H1 (cell line): ENCODE measurements at regions not wholly inside any gene's neighbourhood (a gene's known extent, or its start where the extent isn't known, plus 50 kb on each side); places are given as distances from the start of the nearest gene placed in this dataset.

Experiments used
- ATF3 ChIP-seq: IDR thresholded peaks from 2 replicates; pipeline ENCODE4 v1.6.1; 2011; ENCODE audit warnings: low read depth, mild to moderate bottlenecking, low read length; ENCODE audit not compliant: insufficient read depth
- BCL11A ChIP-seq, 2 experiments: IDR thresholded peaks; one replicate each; pipeline ENCODE4 v1.6.1; 2011; ENCODE audit warnings: low read depth in 2 of 2, low read length in 2 of 2, mild to moderate bottlenecking in 2 of 2
- BRCA1 ChIP-seq: IDR thresholded peaks from 2 replicates; pipeline ENCODE4 v1.6.1; 2012; ENCODE audit warnings: low read depth, low read length, improper control_type of control experiment
- CTCF ChIP-seq, 3 experiments: IDR thresholded peaks; 1 replicate in 2 of 3; 2 replicates in 1 of 3; pipeline versions ENCODE4 v1.5.1 to v1.6.1; 2011; ENCODE audit warnings: low read length in 3 of 3, mild to moderate bottlenecking in 3 of 3, inconsistent platforms in 2 of 3, low read depth in 1 of 3, moderate library complexity in 1 of 3; ENCODE audit not compliant: insufficient read depth in 1 of 3; ENCODE audit errors: control extremely low read depth in 1 of 3
- EGR1 ChIP-seq: IDR thresholded peaks from 2 replicates; pipeline ENCODE4 v1.6.1; 2011; ENCODE audit warnings: low read depth, low read length, borderline replicate concordance
- EZH2 ChIP-seq: fragments of 200-600 bp; sonication (generic); IDR thresholded peaks from 2 replicates; pipeline ENCODE4 v1.7.1; 2012; ENCODE audit warnings: low read depth, mild to moderate bottlenecking, moderate library complexity, low read length, inconsistent platforms; ENCODE audit not compliant: severe bottlenecking
- FOSL1 ChIP-seq: IDR thresholded peaks from 2 replicates; pipeline ENCODE4 v1.6.1; 2011; ENCODE audit warnings: mild to moderate bottlenecking, low read depth, low read length, moderate library complexity; ENCODE audit not compliant: insufficient read depth
- GABPA ChIP-seq: IDR thresholded peaks from 2 replicates; pipeline ENCODE4 v1.6.1; 2011; ENCODE audit warnings: mild to moderate bottlenecking, low read length, moderate library complexity, borderline replicate concordance; ENCODE audit not compliant: insufficient read depth
- RBBP5 ChIP-seq: IDR thresholded peaks from 2 replicates; pipeline ENCODE4 v1.7.1; 2012; ENCODE audit warnings: low read depth, mild to moderate bottlenecking, inconsistent platforms, low read length, moderate library complexity, borderline replicate concordance
- RFX5 ChIP-seq: IDR thresholded peaks from 2 replicates; pipeline ENCODE4 v1.6.1; 2011; ENCODE audit warnings: low read depth, low read length, improper control_type of control experiment, borderline replicate concordance
- RNF2 ChIP-seq: fragments of 200-900, 300-1000 bp; sonication (generic); IDR thresholded peaks from 2 replicates; pipeline ENCODE4 v1.7.1; 2016; ENCODE audit warnings: borderline replicate concordance, low read depth, mild to moderate bottlenecking, antibody characterized with exemption, low read length; ENCODE audit not compliant: poor library complexity, severe bottlenecking; ENCODE audit errors: missing control alignments
- SIN3A ChIP-seq, 2 experiments: IDR thresholded peaks in 1 of 2; conservative IDR thresholded peaks in 1 of 2; 2 replicates each; pipeline ENCODE4 v1.6.1; 2011 to 2012; ENCODE audit warnings: low read length in 2 of 2, improper control_type of control experiment in 1 of 2, low read depth in 1 of 2, mild to moderate bottlenecking in 1 of 2
- SP1 ChIP-seq: IDR thresholded peaks from 2 replicates; pipeline ENCODE4 v1.6.1; 2011; ENCODE audit warnings: low read depth, low read length
- SP2 ChIP-seq: IDR thresholded peaks from 2 replicates; pipeline ENCODE4 v1.6.1; 2012; ENCODE audit warnings: mild to moderate bottlenecking, low read length, inconsistent platforms
- SRF ChIP-seq: IDR thresholded peaks from 2 replicates; pipeline ENCODE4 v1.6.1; 2011; ENCODE audit warnings: mild to moderate bottlenecking, low read depth, low read length, moderate library complexity
- USF2 ChIP-seq: IDR thresholded peaks from 2 replicates; pipeline ENCODE4 v1.6.1; 2011; ENCODE audit warnings: low read length, improper control_type of control experiment
- ZNF274 ChIP-seq: IDR thresholded peaks from 2 replicates; pipeline ENCODE4 v1.7.0; 2012; ENCODE audit warnings: low read length, borderline replicate concordance; ENCODE audit errors: extremely low read depth

GRCh38 chr5:107230367-107230766 lies 440.4 kb downstream of the EFNA5 start (continued):
- TF ChIP-seq RNF2: no peak
- TF ChIP-seq CTCF (IDR thresholded peaks at IDR 0.05; ENCODE audit: control extremely low read depth in 1 of 3, insufficient read depth in 1 of 3, low read depth in 1 of 3, low read length in 3 of 3): no peak
- TF ChIP-seq BCL11A (IDR thresholded peaks at IDR 0.05; ENCODE audit: low read depth in 2 of 2, low read length in 2 of 2): no peak
- TF ChIP-seq SP2: no peak
- no peak for TF ChIP-seq ZNF274
- no peak for TF ChIP-seq EGR1
- TF ChIP-seq USF2: no peak
- TF ChIP-seq EZH2: no peak
- no peak for TF ChIP-seq FOSL1
- TF ChIP-seq ATF3: no peak
- no peak for TF ChIP-seq RBBP5
- no peak for TF ChIP-seq SIN3A (conservative IDR thresholded peaks at IDR 0.05 in 1 of 2, IDR thresholded peaks at IDR 0.05 in 1 of 2; ENCODE audit: low read depth in 1 of 2, low read length in 2 of 2)
- TF ChIP-seq SP1: no peak
- no peak for TF ChIP-seq SRF
- no peak for TF ChIP-seq RFX5
- TF ChIP-seq GABPA: no peak
- TF ChIP-seq BRCA1: no peak
